ENCODE measurements at regions not wholly inside any gene's neighbourhood (a gene's known extent, or its start where the extent isn't known, plus 50 kb on each side); places are given as distances from the start of the nearest gene placed in this dataset.
A peak's percentile ranks its signal among the peaks of the same experiment; 100 is the strongest.
"Not testable (repeated sequence)": the region's sequence is repeated elsewhere in the genome, so short reads cannot be mapped to it uniquely, and the experiment has no call there.

- no peak overlapping the region for H3K4me3 ChIP-seq (ENCODE audit: low read depth, low read length)
- TF ChIP-seq, protein P1, sequence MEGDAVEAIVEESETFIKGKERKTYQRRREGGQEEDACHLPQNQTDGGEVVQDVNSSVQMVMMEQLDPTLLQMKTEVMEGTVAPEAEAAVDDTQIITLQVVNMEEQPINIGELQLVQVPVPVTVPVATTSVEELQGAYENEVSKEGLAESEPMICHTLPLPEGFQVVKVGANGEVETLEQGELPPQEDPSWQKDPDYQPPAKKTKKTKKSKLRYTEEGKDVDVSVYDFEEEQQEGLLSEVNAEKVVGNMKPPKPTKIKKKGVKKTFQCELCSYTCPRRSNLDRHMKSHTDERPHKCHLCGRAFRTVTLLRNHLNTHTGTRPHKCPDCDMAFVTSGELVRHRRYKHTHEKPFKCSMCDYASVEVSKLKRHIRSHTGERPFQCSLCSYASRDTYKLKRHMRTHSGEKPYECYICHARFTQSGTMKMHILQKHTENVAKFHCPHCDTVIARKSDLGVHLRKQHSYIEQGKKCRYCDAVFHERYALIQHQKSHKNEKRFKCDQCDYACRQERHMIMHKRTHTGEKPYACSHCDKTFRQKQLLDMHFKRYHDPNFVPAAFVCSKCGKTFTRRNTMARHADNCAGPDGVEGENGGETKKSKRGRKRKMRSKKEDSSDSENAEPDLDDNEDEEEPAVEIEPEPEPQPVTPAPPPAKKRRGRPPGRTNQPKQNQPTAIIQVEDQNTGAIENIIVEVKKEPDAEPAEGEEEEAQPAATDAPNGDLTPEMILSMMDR (IDR thresholded peaks at IDR 0.05; ENCODE audit: insufficient read depth, low read depth, low read length), result no peak
- DNase-seq (ENCODE audit: low read depth), result no peak
Observed at GRCh38 chr2:47964277-47964676, 58.0 kb upstream of the FBXO11 start.

- TF ChIP-seq, protein P1 (IDR thresholded peaks at IDR 0.05; ENCODE audit: insufficient read depth, low read depth, low read length), result no peak
- H3K4me3 ChIP-seq (ENCODE audit: low read depth, low read length), result no peak overlapping the region
- no peak for DNase-seq (ENCODE audit: low read depth)
Observed at GRCh38 chr2:47964722-47965434, 58.6 kb upstream of the FBXO11 start.

- not testable (repeated sequence) for DNase-seq (ENCODE audit: low read depth); H3K4me3 ChIP-seq (ENCODE audit: low read depth, low read length)
Observed at GRCh38 chr2:47976728-47977127, 70.4 kb upstream of the FBXO11 start.

DNA sequence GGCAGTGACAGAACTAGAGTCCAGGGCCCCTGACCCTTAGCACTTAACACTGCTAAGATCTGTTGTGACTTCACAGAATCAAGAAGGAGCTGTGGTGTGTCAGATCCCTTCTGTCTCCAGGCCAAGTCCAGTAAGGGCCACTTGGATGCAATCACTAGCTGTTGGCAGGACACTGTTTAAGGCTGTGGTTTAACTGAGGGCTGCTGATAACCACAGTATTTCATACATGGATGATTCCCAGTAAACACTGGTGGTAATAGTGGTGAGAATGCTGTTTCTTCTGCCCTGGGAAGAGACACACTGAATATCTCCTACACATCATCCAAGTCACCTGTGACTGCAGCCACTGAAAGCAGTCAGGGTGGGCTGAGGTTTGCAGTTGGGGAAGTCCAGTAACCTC is 77.7 kb upstream of the FBXO11 start:
- DNase-seq (ENCODE audit: low read depth), result peak; percentile 2
- H3K4me3 ChIP-seq (ENCODE audit: low read depth, low read length), result no peak overlapping the region
- TF ChIP-seq, protein P1 (IDR thresholded peaks at IDR 0.05; ENCODE audit: insufficient read depth, low read depth, low read length), result no peak

DNA sequence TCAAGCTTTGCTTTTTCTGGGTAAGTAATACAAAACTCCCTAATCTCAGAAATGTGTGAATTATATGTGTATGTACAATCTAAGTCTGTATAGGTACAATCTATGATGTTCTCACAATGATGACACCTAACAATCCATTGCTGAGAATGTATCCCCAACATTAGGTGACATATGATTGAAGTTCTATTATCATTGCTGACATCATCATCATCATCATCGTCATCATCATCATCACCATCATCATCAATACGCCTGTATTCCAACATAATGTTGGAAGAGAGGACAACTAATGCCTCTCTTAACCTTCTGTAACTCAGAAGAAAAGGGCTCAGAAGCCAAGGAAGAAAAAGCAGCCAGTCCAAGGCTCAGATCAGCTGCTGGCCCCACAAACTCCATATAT is 84.2 kb upstream of the FBXO11 start:
- no peak overlapping the region for H3K4me3 ChIP-seq (ENCODE audit: low read depth, low read length)
- no peak for DNase-seq (ENCODE audit: low read depth)
- TF ChIP-seq, protein P1 (IDR thresholded peaks at IDR 0.05; ENCODE audit: insufficient read depth, low read depth, low read length), result no peak

DNA sequence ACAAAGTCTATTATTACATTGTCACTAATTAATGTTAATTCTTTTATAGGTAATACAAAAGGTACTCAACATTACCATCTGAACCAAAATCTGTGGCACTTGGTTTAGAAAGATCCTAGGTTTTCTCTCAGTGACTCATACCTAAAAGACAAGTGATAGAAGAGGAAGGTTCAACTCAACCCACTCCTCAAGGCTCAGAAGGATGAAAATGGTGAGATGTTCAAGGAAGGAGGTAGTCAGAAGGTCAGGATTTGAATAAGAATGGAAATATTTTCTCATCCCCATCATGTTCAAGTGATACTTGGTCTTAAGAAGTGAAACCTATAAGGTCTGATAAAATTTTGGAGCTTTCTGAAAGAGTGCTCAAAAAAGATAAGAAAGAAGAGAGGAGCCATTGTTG is 86.4 kb upstream of the FBXO11 start:
- DNase-seq (ENCODE audit: low read depth), result no peak
- H3K4me3 ChIP-seq (ENCODE audit: low read depth, low read length), result no peak overlapping the region
- TF ChIP-seq, protein P1 (IDR thresholded peaks at IDR 0.05; ENCODE audit: insufficient read depth, low read depth, low read length), result no peak

- H3K4me3 ChIP-seq (ENCODE audit: low read depth, low read length), result no peak overlapping the region
- TF ChIP-seq, protein P1 (IDR thresholded peaks at IDR 0.05; ENCODE audit: insufficient read depth, low read depth, low read length), result no peak
- DNase-seq (ENCODE audit: low read depth), result no peak
Observed at GRCh38 chr2:47996808-47997207, 90.5 kb upstream of the FBXO11 start.

Measured in fibroblast of villous mesenchyme (primary cell).